HG03565 (cell line): ENCODE measurements at regions not wholly inside any gene's neighbourhood (a gene's known extent, or its start where the extent isn't known, plus 50 kb on each side); places are given as distances from the start of the nearest gene placed in this dataset.

Source experiments
- ATAC-seq: cut with Tn5 transposase; IDR thresholded peaks from one replicate; pipeline ENCODE4 v1.9.1; 2021; ENCODE audit warnings: mild to moderate bottlenecking, moderate library complexity; ENCODE audit not compliant: unreplicated experiment

DNA sequence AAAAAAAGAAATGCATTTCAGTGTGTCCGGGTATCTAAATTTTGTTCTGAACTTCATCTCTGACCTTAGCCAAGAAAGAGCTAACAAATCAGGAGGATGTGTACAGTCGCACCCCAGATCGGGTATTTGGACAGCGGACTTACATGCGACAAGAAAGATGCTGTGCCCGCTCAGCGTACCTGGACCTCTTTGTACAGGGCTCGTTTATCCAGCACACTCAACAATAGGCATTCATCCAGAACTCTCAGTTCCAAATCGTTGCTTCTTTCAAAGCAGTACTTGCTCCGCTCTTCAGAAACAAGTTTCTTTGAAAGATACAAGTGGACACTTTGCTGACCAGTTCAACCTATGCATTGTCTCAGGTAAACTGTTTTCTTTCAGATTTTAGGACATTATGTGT lies 191.7 kb downstream of the LY86 start:
- no peak for ATAC-seq

DNA sequence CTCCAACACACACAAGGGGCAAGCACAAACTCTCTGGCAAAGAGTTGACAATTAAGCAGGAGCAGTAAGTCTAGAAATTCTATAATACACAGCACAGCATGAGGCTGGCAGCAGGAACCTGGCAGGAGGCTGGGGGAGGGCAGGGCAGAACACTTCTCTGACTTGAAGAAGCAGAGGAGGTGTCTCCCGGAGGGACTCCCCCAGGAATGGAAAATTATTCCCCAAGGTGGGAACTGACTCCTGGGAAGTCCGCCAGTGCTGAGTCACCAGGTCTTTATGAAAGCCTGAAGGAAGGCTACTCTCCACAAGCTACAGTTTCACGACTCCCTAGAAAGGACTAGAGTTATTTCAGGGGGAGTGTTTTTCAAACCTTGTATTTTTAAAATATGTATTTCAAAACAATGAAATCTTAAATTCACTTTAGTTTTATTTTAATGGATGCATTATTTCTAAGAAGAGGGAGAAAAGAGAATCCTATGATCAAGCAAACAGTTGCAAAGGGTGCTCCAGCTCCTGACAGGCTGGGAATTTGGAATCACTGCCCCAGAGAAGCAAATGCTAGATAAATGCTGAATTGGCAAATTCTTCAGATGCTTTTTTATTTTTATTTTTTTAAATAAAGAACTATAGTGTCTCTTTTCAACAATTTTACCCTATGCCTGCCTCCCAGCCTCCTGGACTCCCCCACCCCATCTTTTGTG lies 192.8 kb downstream of the LY86 start:
- ATAC-seq = no peak

DNA sequence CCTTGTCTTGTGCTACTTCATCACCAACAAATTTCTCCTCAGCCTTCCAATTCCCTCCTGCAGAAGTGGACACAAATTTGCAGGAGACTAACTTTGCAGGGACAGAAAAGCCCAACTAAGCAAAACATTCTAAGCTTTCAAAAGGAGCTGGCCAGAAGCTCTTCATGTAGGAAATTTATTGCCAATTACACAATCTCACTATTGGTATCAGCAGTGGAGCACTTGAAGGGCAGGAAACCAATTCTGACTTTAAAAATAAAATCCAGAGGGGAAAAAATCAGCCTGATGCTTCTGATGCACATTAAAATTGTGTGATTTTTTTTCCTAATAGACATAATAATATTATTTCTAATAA lies 193.3 kb downstream of the LY86 start:
- ATAC-seq = no peak

DNA sequence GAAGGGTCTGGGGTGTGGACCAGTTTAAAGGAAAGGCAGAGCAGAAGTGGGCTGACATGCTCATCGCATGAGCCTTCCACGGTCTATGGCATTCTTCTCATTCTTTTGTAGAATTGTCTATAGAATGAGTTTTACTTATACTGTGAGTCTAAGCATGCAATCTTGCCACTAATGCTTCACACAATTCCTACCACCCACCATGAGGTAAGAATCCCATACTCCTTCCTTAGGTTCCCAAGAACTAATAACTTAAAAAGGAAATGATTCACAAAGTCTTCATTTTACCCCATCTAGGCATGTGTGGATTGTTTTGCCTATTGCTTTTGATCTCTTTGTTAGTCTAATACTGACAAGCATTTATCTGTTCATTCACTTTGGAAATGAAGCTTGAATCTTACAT lies 195.2 kb downstream of the LY86 start:
- ATAC-seq = no peak

DNA sequence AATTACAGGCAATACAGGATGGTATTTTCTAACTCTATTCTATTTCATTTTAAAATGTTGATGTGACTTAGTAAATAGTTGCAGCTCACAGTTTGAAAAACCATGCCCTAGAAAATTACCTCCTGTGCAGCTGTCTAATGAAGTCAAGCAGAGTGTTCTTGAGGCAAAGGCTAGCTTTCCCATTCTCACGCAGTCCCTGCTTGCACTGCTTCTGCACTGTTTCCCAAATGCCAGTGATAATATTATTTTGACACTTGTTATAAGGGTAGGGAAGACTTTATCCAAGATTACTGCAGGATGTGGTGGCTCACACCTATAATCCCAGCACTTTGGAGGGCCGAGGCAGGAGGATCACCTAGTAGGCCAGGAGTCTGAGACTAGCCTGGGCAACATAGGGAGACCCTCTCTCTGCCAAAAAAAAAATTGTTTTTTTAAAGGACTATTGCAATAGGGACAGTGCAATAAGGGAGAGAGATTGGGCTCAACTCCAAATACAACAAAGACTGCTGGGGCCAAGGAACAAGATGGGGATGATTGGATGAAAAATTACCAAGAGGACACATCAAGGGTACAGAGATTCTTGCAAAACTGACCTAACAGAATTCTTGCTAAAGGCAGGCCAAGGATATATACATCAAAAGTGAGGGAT lies 196.1 kb downstream of the LY86 start:
- ATAC-seq = no peak

DNA sequence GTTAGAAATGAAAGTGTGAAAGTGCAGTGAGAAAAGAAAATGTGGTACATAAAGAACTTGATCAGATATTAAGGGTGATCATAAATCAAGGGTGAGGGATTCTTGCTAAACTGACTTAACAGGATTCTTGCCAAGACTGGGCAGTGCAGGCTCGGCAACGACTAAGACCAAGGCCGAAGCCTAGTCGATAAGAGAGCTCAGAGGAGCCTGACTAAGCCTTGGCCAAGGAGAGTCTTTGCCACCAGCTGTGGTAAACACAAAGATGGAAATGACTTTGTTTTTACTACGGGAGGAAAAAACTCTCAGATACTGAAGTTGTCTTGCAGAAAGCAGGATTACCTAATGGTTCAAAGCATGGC lies 196.6 kb downstream of the LY86 start:
- ATAC-seq = no peak

DNA sequence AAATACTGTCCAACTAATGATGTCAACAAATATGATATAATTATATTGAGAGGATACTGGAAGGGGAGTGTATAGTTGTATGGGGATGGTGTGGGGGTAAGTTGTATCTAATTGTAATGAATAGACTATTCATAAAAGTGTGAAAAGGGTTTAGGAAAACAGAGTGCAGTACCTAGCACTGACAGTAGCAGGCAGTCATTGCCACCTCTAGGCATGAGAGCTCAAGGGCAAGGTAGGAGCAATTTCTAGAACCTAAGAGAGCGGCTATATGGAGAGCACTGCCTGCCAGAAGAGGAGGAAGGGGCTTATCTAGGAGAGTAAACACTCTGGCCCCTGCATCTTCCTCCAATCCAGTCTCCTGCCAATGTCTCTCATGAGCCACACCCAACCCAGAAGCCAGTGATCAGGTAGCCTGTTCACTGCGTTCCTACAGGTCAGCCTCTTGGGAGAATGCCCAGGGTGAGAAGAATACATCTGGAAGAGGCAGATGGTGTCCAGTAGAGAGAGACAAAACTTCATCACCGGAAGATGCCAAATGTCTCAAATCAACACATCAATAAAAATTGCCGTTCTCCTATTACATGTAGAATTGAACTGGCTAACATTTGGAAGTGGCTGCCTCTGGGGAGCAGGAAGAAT lies 200.0 kb downstream of the LY86 start:
- ATAC-seq = no peak

DNA sequence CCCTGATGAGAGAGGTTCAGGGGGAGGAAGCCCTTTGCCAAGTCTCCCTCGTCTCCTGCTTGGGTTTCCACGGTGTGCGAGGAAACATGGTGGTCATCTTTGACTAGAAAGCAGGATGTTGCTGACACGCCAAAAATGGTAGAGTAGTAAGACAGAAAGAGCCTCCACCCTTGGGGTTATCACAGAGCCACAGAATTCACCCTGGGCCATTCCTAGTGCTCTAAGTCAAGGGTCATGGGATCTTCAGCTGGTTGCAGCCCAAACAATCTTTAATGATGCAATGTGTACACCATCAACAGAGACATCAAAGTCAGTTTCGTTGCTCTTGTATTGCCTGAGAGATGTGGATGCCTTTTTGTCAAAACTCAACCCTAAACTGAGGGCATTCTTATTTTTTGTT lies 201.9 kb downstream of the LY86 start:
- no peak for ATAC-seq

DNA sequence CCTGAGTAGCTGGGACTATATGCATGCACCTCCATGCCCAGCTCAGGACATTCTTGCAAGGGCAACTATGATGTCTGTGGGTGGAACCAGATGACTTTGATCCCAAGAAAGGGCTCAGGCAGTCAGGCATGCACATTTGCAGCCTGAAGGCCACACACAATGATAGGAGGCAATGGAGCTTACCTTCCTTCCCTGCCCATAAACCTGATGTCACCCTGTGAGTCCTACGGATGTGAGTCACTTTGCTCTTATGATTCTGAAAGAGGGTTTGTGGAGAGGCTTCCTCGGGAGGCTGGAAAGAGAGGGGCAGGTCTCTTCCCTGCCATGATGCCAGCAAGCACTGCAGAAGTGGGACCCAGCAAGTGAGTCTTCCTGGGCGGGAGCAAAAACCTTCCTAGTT lies 202.4 kb downstream of the LY86 start:
- ATAC-seq = no peak

DNA sequence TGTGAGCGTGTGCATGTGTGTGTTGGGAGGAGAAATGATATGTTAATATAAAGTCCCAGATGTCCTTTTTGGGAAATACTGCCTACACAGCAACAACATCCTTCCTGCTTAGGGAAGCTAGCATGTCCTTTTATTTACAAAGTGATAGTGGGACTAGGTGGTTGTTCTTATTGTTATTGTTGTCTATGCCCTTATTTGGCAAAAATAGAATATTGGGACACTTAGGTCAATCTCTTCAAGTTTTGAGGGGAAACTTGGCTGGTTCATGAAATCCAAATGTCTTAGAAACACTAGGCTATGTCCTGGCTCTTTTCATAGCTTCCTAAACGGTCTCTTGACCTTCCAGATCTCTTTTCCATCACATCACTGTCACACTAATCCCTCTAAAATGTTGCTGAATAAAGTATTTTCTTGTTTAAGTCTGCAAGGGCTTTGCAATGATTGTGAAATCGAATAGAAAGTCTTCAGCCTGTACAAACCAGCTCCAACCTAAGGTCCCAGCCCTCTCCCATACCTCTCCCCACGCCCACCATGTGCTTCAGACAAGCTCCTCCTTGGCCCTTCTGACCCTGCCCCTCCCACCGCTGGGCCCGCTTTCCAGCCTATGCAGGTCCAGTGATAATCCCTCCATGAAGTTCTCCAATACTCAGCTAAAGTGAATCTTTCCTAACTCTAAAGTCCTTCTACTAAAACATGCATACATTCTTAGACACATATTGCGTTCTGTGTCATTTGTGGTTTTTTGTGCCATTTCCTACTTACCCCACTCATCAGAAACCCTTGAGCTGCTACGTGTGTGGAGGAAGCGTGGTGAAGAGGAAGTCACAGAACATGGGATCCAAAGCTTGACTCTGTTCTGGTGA lies 205.1 kb downstream of the LY86 start:
- no peak for ATAC-seq

DNA sequence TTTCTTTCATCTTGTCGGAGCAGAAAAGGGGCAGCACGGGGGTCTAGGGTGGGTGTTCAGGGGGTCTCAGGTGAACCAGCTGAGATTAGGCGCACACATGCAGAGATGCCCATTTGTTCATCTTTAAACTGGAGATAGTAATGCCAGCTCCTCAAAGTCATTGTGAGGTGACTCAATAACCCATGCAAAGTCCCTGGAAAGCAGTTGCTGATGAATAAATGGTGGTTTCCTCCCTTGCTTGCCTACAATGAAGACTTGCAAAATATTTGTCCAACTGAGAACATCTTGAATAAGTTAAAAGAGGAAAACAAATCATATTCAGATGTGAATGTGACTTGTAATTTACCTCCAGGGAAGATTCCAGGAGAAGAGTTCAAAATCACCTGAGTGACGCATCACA lies 206.9 kb downstream of the LY86 start:
- ATAC-seq = no peak

DNA sequence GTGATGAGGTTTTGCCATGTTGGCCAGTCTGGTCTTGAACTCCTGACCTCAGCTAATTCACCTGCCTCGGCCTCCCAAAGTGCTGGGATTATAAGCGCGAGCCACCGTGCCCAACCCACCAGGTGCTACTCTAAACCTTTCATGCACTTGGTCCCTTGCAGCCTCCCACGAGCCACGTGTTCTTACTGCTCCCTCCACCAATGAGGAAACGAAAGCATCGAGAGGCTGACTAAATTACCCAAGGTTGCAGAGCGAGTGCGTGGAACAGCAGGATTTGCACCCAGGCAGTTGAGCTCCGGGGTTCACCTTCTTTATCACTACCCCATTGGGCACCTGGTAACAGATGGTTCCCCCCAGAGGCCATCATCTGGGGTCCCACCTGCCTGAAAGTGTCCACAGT lies 208.3 kb downstream of the LY86 start:
- ATAC-seq = no peak

DNA sequence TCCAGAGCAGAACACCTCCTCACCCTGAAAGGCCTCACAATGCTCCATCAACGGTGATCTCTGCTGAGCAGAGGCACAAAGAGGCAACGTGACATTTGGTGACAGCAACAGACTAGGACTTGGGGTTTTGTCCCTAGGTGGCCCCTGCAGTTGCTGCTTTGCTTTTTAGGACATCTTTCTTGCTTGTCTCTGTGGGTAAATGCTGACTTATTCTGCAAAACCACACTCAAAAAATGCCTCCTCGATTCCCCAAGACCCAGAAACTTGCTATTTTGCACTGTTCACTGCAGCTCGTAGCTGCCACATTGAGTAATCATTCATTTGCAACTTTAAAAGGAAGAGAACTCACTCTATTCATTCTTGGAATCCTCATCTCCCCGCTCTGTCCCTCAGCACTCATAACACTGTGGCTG lies 209.9 kb downstream of the LY86 start:
- peak; percentile 35 for ATAC-seq

DNA sequence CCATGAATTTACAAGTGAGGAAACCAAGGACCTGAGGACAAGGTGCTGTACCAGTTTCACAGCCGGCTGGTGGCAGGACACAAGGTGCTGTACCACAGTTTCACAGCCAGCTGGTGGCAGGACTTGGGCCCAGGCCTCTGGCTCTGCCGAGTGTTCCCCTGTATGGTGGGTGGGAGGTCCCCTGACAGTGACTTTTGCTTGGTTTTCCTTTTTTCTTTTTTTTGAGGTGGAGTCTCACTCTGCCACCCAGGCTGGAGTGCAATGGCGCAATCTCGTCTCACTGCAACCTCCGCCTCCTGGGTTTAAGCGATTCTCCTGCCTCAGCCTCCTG lies 212.4 kb downstream of the LY86 start:
- no peak for ATAC-seq

DNA sequence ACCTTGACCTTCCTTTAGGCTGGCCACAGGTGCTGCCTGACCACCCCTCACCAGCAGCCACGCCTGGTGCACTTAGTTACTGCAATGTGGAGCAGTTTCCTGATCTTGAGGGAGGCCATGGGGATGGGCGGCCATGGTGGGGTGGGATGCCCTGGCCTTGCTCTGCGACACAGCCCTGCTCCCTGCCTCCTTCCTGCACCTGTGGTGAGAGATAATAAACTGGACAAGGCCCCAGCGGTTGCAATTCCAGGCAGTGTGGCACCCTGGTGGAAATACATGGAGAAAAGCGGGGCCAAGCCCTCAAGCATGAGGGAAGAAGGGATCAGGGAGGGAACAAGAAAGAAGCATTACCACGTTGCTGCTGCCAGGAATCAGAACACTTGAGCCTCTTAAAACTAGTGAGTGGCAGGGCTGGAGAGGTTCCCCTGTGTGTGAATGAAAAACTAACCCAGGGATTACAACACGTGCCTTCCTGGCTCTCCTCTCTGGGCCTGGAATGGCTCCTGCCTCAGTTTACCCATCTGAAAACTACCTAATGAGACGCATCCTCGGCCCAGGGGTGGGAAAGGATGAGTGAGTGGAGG lies 213.2 kb downstream of the LY86 start:
- ATAC-seq = no peak

DNA sequence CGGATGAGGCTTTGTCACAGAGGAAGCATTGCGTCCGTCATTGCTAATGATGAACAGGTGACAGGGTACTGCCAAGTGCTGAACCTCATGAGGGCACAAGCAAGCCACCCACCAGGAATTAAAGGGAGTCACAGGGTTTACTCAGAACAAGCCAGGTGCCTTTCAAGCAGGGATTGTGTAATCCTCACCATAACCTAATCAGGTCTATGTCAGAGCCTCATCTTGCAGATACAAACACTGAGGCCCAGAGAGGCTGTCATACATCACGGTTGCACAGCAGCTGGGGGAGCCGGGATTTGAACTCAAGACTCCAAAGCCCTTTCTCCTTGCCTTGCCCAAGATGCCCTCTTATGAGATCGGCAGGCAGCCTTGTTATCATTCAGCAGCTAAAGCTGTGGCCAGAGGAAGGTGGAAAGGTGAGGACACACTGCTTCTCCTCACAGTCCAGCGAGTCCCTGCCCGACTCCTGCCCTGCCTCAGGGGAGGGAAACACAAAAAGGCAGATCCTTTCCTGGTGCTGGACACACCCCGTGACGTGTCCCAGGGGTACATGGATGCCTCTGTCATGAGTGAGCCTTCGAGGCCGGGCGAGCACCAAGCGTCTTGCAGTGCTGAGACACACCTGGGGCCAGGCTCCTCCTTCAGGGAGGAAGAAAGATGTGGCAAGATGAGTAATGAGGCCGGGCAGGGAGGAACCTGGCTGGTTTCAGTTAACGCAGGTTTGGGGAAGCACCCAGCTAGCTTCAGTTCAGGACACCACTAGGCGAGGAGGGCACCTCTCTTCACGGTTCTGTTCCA lies 214.9 kb downstream of the LY86 start:
- peak; percentile 62 for ATAC-seq

DNA sequence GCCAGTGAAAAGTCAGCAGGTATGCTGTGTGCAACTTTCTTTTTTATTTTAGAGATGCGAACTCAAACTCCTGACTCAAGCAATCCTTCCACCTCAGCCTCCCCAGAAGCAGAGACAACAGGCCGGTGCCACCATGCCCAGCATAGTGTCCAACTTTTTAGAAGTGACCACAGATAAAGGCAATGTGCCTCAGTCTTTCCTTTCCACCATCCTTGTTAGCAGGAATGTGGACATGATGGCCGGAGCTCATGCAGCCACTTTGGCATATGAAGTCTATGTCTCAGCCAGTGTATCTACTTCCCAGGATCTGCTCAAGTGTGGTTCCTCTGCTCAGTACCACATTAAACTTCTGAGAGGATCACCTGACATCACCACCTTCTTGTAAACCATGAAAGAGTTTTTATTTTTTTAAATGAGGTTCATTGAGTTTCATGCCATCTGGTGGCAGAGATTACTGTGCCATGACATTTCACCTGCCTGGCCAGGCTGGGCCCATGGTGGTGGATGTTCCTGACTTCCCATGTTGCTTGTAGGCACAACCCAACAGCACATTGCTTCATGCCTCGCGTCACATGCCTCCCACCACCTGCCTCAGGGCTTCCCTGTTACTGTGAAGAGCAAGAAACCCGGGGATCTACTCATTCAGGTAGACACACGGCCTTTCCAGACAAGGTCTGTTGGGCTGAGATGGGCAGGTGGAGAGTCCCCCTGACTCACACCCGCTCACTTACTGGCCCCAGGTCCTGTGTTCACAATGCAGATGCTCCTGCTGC lies 216.5 kb downstream of the LY86 start:
- ATAC-seq = no peak

DNA sequence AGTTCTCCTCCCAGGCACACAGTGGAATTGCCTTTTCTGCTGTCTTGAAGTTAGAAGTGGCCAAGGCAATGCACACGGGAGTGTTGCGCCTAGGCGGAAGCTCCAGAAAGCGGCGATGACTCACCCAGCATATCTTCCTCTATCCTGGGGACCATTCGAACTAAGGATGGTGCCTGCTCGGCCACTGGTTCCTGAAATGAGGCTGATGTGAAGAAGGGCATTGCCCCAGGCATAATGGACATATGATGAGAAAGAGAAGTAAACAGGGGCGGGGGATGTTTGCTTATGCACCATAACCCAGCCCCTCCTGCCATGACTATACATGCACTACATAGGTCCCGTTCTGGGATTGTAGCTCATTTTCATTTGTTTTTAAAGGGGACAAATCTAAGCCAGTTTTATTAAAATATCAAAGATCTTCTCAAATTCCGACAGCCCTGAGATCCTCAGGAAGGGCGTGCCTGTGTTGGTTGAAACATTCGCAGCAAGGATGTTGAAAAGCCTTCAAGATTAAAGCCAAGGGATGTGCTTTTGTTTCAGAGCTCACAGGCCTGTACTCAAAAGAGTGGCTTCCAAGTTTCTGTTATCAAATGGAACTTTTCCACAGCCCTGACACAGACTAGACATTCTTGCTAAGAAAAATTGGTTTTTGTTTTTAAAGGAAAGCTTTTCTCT lies 218.5 kb downstream of the LY86 start:
- no peak for ATAC-seq

DNA sequence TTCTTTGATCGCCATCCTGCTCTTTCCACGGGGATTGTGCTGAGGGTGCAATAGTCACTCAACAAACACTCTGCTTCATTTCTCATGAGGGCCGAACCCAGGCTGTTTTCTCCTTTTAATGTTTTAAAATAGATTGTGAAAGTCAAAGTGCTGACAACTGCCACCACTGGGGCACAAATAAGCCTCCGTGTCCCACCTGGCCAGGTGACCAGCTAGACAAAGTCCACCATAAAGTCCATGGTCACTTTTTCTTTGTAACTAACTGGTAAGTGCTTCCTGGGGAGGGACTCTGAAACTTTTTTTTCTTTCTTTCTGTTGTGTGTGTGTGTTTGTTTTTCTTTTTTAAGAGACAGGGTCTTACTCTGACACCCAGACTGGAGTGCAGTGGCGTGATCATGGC lies 219.8 kb downstream of the LY86 start:
- ATAC-seq = no peak
